GM19238 (cell line): ENCODE measurements at regions not wholly inside any gene's neighbourhood (a gene's known extent, or its start where the extent isn't known, plus 50 kb on each side); places are given as distances from the start of the nearest gene placed in this dataset.
A peak's percentile ranks its signal among the peaks of the same experiment; 100 is the strongest.

Experiments used
- DNase-seq: peaks from one replicate; pipeline ENCODE4 v3.0.0; 2011; ENCODE audit warnings: low spot score; ENCODE audit not compliant: insufficient read length

DNA sequence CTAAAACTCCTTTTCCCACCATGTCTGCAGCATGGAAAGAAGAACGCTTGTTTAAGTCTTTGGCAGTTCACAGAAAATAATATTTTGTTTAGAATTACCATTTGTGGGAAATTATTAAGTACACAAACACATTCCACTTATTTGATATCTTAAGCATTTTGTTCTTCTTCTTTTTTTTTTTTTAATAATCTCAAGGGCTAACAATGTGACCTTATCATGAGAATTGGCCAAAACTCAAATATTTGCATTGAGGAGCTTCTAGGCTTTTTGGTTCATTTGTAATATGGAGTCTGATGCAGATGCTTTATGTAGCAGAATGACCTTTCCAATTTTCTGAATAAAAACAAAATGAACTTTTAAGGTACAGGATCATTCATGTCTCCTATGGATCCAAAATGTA is 555.0 kb downstream of the ZEB2 start:
- no peak for DNase-seq

- no peak for DNase-seq
These were observed 559.7 kb downstream of the ZEB2 start for GRCh38 chr2:143960177-143960576.

GRCh38 chr2:143957321-143957720 is 562.6 kb downstream of the ZEB2 start:
- DNase-seq = no peak

DNA sequence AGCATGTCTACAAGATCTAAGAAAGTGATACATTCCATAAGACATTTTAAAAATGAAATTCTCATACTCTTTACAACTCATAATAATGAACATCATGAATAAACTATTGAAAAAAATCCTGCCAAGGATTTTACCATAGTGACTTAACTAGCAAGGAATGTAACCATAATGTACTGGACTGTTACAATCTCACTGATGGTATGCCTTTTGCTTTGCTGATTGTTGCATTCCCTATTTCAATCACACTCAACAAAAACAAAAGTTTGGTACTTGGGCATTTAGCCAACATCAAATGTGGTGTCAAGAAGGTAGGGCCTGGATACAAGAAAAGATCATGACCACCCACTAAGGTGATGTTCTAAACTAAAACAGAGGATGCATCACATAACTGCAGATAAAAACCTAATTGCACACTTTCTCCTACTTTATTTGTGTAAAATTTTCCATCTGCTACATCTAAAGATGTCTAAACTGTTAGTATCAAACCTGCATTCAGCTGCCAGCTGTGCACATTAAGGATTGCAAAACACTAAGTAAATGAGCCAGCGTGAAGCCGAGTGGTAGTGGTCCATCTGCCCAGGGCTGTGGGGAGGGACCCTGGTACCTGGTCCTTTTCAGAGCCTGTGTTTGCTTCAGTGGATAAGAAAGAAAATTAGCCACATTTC is 564.4 kb downstream of the ZEB2 start:
- DNase-seq = no peak

GRCh38 chr2:143954844-143955243 is 565.1 kb downstream of the ZEB2 start:
- DNase-seq = no peak

- DNase-seq = no peak
These were observed 565.7 kb downstream of the ZEB2 start for GRCh38 chr2:143954186-143954585.

DNA sequence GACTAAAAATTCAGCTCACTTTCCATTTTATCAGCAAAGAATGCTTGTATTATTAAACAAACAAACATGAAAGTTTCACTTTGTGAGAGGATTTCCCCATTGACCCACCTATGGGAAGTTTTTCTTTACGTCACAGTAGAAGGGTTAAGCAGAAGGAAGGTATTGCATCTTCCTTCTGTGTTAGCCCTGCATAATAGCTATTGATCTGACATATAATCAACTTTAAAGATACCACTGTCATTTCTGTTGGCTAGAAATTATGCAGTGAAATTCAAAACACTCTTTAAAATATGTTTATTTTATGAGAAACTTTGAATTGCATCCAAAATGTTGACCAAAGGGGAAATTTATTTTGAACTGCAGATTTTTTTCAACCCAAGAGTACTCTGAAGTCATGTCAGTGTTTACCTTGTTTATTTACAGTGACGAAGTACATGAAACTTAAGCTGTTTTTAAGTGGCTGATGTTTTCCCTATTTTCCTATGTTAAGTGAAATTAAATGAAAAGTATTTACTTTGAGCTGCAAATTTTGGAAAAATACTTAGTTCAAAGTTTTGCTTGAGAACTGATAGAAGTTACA is 566.4 kb downstream of the ZEB2 start:
- DNase-seq = no peak

DNA sequence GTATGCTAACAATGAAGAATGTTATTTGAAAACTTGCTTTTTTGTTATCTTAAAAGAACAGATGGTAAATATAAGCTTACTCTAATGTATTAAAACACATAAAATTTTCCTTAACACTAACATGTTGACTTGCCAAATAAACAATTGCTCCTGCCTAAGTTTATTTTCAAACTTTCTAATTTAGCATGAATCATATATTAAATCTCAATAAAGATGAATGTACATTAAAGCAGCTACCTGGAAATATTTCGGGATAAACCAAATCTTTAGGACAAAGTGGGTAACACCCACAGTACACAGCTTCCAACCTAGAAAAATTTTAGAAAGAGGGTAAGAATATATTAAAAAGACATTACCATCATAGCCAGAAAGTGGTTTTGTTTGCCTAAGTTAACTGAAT is 567.4 kb downstream of the ZEB2 start:
- DNase-seq = no peak

DNA sequence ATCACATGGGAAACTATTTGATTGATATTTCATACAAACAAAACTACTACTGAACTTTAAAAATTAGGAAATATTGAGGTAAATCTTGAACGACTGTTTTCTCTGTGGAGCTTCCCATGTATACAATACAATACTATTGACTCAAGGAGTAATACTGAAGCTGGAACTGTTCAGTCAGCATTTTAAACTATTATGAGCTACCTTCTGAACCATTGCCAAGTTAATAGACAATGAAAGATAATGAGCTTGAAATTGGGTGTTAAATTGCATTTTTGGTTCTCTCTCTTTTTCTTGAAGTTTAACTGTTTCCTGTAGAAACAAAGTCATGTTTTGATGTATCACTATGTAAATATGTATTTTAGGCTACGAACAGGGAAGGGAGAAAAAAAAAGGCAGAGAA is 569.2 kb downstream of the ZEB2 start:
- no peak for DNase-seq

DNA sequence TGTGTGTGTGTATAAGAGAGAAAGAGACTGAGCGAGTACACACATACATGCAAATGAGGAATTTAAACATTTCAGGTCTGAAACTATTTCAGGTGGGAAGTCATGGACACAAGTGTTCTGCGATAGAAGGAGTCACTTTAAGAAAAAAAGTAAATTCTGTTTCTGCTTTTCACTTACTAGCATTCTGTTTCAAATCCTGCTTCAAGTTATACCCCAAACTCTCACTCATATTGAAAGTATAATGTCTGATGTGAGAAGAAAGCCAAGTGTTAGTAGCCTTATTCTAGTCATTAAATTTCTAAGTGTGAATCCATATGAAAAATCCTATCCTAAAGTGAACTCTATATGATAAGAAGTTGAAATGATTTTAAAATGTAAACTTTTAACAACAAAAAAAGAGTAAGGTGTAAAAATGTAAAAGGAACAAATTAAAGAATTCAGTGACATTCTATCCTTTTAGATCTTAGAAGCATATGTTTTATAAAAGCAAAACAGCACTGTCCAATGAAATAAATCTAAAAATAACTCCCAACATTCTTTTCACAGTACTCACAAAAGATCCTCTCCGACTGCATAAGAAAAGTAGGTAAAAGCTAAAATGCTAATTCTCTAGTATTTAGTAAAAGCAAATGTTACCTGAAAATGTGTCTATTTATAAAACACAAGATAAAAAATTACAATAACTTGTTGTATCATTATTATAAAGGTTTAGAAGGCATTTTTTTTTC is 570.6 kb downstream of the ZEB2 start:
- DNase-seq = no peak

- no peak for DNase-seq
These were observed 571.2 kb downstream of the ZEB2 start for GRCh38 chr2:143948710-143949109.

GRCh38 chr2:143946436-143947391 is 573.2 kb downstream of the ZEB2 start:
- no peak for DNase-seq

DNA sequence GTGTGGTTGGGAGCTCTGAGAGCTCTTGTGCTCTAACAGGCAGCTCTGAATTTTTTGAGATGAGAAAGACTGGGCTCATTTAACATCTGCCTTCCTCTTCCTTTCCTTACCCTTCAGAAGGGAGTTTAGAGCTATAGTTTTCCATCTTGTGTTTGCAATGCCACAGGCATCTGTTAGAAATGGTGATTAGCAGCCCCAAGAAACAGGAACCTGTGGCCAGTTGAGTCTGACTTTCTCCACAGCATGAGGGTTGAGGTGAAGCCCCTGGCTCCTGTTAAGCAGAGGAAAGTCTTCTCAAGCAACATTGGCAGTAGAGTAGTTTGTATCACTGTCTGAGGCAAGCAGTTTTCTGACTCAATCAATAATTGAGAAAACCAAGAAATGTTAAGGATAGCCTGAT is 577.4 kb downstream of the ZEB2 start:
- DNase-seq = no peak

DNA sequence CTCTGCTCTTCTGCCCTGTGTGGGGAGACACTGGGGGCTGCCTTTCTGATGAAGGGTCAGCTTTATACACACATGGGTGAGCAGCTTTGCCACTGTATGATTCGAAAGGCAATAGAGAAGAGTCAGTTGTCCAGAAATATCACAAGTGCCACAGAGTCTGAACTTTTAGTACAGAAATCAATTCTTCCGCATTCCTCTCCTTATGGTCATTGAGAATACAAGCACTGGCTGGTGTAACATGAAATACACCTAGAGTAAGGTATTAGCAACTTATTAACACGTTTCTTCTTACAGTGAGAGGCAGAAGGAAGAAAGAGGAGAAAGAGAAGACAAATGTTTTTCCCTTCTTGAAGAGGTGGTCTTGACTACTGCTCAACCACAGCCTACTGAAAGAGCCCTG is 579.2 kb downstream of the ZEB2 start:
- DNase-seq = no peak

GRCh38 chr2:143939626-143940330 is 580.1 kb downstream of the ZEB2 start:
- DNase-seq = no peak

DNA sequence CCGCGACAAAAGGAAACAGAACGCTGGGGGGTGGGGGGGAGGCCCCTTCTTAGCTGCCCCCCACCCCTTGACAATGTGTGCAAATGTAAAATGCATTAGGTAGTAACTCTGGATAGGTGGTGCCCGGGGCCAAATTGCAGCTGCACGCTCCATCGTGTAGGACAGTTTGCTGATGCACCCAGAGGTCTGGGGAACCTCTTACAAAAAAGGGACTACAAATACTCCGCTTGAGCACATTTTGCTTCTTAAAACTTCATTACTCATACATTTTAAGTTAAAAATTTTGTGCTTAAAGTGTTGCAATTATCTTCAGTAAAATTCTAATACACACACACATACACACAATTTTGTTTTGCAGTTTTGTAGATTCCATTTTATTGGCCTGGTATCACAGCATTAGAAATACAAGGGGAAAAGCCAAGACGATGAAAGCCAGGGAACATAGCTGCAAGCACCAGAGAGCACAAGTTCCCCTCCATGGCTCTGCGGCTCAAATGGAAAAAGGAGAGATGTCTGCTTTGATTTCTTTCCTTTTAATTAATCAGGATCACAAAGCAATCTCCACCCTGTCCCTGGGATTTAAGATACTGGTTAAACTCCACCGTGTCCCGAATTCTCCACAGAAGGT is 582.1 kb downstream of the ZEB2 start:
- no peak for DNase-seq

DNA sequence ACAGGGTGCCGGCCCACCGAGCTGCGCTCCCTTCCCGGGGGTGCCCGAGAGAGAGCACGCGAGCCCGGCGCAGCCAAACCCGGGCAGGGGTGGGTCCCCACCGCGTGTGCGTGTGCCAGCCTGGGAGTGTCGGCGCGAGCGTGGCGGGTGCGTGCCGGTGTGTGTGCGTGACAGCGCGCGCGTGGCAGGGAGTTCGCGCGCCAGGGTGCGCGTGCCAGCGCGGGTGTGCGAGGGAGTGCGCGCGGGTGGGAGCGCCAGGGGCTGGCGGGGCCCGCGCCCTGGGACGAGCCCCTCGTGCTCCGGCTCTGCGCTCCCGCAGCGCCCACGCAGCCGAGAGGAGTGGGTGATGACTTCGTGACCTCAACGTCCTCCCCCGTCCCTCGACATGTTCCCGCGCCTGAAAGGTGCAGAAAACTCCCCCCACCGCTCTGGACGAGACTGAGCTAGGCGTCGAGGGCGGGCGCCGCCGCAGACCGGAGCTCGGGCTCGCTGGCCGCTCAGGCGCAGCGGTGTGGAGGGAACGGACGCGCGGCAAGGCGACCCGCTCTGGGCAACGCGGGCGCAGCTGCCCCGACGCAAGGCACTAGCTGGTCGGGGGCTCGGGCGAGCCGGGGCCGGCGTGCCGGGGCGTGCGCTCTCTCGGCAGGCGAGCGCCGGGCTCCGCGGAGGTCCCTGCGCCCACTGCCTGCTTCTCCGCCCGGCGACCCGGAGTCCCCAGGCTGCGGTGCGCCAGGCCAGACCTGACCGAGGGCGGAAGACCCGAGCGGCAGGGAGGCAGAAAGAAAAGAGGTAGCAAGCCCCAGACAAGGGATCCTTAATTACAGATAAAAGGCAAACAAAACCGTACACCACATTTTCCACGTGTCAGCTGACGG is 582.8 kb downstream of the ZEB2 start:
- peak; percentile 32 for DNase-seq

GRCh38 chr2:143936538-143936847 is 583.4 kb downstream of the ZEB2 start:
- DNase-seq = no peak

DNA sequence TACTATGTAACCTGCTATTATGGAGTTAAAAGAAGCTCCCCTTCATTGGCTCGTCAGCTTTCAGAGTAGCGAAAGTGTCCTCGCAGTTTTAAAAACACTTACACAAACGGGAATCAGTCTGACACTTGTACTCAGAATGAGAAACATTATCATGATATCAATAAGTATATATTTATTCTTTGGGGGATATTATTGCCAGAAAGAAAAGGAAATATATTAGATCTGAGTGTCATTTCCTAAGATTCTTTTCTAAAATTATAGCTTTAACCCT is 584.5 kb downstream of the ZEB2 start:
- no peak for DNase-seq
